ENCODE measurements at regions not wholly inside any gene's neighbourhood (a gene's known extent, or its start where the extent isn't known, plus 50 kb on each side); places are given as distances from the start of the nearest gene placed in this dataset.

GRCh38 chr9:34862043-34862442 is 96.0 kb upstream of the PHF24 start:
- TF ChIP-seq CTCF (conservative IDR thresholded peaks at IDR 0.05; ENCODE audit: low read length) (no peak), EZH2phosphoT487 (IDR thresholded peaks at IDR 0.05; ENCODE audit: borderline replicate concordance, low read depth, low read length) (no peak)

Data from OCI-LY7 (cell line).